Fibroblast of upper back skin (primary cell): ENCODE measurements at regions not wholly inside any gene's neighbourhood (a gene's known extent, or its start where the extent isn't known, plus 50 kb on each side); places are given as distances from the start of the nearest gene placed in this dataset.

Source experiments
- DNase-seq: peaks from one replicate; pipeline ENCODE4 v3.0.0-alpha.2; 2013

GRCh38 chr4:158007566-158007965 is 165.3 kb downstream of the GASK1B start:
- no peak for DNase-seq

DNA sequence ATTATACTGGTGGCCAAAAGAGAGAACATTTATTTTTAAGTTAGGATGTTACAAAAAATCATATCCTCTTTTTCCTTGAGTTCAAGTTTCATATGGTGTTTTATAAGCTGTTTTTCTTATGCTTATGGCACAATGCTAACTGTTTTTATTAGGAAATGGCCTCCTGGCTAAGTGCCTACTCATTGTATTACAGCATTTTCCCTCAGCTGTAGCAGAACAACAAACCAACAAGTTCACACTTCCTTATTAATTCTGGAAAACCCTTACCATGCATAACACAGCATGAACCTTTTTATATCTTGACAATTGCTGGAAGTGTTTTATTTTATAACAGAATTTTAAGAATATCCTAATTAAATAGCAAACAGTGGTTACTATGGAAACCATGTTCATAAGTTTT is 165.8 kb downstream of the GASK1B start:
- DNase-seq = no peak

DNA sequence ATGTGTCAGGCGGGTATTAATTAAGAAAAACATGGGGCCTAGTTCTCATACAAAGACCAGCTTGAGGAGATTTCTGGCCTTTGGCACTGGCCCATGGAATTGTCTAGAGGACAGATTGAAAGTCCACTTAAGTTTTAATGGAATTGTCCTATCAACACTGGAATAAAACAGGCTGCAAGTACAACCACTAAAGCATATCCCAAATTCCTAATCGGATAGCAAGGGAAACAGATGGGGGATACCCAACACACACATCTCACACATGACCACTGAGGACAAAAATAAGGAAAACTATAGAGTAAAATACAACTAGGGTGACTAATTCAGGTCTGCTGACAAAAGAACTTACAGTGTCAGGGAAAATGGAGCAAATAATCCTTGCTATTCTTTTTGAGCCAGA is 167.8 kb downstream of the GASK1B start:
- peak; percentile 35 for DNase-seq

DNA sequence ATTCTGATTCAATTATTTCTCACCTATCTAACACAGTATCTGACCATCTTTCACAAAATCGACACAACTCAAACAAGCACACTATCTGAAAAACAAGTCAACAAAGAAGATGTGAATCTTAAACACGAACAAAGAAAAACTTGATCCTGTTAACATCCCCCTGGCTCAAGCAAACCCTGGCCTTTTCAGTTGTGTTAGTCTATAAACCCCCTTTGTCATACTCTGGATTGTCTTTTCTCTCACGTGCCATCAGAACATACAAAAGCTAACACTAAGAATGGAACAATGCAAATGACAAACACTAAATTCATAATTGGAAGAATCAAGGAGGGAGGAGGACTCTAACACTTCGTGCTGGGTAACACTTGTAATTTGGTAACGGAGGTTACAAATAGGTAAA is 168.7 kb downstream of the GASK1B start:
- no peak for DNase-seq

GRCh38 chr4:158003212-158003611 is 169.6 kb downstream of the GASK1B start:
- peak; percentile 33 for DNase-seq

- DNase-seq = no peak
Measured at GRCh38 chr4:158002173-158002572, 170.7 kb downstream of the GASK1B start.

GRCh38 chr4:158001756-158002155 is 171.1 kb downstream of the GASK1B start:
- no peak for DNase-seq

GRCh38 chr4:157999723-158000122 is 173.1 kb downstream of the GASK1B start:
- no peak for DNase-seq

GRCh38 chr4:157997296-157997695 is 175.5 kb downstream of the GASK1B start:
- no peak for DNase-seq

DNA sequence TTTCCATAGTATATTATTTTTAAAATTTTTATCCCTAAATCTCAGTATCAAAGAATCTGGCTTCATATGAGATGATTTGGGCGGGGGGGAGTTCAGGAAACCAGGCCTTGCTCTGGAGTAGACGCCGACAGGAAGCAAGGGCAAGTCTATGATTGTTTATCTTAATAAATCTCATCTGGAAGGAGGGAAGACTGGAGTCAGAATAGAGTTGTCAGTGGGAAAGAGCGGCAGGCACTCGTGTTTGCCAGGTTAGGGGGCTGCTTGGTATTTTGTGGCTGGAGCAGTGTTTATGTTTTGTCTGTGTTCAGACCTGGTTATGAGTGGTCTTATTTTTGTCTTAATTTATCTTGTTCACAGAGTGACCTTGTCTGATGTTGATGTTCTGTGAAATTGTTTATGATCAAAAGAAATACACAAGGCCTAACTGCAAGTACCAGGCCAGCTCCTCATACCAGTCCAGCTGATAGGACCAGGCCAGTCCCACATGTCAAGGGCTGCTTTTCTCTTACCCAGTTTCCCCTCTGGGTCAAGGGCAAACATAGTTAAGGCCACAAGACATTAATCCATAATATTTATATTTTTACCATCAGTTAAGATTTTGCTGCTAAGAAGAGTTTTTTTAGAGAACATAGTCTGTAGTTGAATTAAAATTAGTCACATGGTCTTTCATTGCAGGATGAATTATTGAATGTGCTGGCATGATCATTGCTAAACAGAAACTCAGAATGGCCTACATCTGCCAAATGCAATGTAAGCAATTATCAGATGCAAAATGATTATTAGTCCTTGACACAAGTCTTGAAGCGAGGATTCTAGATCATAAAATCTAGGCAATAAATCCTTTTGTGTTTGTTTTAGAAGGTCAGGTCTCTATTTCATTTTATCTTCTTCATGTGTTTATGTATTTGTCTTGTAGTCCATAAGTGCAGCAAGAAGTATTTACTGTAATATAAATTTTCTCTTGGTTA is 176.5 kb downstream of the GASK1B start:
- peak; percentile 30 for DNase-seq

- DNase-seq = no peak
Measured at GRCh38 chr4:157994863-157995262, 178.0 kb downstream of the GASK1B start.

GRCh38 chr4:157992948-157993839 is 179.6 kb downstream of the GASK1B start:
- DNase-seq = no peak

- peak; percentile 74 for DNase-seq
Measured at GRCh38 chr4:157992038-157992705, 180.7 kb downstream of the GASK1B start.

DNA sequence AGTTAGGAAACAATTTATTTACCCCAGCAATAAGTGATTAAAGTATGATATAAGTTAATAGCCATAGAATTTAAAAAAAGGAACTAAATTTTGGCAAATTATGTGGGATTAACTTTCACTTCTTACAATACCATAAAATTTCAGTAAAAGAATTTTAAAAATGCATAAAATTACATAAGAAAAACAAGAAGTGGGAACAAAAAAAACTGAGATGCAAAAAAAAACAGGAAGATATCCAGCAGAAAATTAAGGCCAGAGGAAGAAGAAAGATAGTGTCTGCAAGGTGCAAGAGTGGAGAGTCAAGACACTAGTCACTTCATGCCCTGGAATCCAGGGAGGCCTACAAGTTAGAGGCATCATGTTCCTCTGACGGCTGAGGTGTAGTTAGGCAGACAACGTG is 184.2 kb downstream of the GASK1B start:
- no peak for DNase-seq

- no peak for DNase-seq
Measured at GRCh38 chr4:157984285-157984911, 188.4 kb downstream of the GASK1B start.

DNA sequence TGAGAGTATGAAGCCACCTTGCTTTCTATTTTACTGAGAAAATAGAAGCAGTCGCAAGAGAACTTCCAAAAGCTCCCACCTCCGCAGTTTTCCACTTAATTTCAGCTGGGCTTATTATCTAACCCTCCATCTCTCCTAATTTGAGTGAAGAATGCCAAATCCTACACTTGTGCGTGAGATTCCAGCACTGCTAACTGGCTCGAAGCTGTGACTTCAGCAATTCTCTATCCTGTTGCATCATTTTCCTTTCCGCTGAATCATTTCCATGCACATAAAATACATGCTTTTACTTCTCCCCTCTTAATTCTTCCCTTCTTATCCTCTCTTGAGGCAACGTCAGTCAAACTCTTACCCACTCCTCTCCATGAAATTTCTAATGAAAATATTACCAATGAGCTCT is 189.5 kb downstream of the GASK1B start:
- DNase-seq = no peak

GRCh38 chr4:157980158-157980557 is 192.7 kb downstream of the GASK1B start:
- DNase-seq = no peak

DNA sequence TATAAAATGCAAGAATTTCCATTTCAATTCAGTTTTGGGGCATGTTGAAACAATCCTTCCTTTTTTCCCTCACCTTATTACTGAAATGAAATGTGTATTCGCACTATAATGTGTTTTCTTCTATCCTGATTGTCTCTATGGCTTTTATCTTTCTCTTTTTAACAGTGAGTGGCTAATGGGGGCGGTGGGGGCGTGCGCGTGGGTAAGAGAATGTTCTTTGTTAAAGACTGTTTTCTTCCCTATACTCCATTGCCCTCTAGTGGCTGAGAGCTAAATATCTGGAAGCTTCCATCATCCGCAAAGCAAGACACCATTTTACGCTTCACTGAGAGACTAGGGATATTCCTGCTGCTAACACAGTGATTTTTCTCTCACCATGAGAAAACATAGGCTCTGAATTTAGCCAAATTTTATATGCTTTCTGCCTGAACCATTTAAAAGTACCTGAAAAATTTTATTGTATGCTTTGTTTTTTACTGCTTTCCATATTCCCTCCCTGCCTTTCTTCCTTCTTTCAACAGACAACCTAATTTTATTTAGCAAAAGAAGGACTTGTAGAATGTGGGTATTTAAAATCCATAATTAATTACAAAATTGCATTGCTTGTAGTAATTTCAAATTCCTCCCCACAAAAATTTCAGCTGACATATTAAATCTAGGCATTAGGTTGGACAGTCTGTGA is 194.0 kb downstream of the GASK1B start:
- DNase-seq = peak; percentile 75

DNA sequence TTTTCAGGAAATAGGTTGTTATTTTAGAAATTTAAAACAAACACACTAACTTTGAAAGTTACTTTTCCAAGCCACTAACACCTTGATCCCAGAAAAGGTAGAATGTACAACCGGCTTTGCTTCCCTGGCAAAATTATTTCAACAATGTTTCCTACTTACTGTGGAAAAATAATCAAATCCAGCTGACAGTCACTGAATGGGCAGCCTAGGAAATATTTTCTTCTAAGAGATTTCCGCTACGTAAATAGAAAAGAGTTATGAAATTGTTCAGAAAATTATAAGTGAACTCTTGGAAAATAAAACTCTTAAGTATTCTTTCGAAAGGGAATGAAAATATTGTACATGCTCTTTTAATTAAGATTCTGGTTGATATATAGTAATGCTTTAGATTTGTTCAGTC is 195.7 kb downstream of the GASK1B start:
- DNase-seq = peak; percentile 41

GRCh38 chr4:157973297-157973696 is 199.5 kb downstream of the GASK1B start:
- DNase-seq = no peak

DNA sequence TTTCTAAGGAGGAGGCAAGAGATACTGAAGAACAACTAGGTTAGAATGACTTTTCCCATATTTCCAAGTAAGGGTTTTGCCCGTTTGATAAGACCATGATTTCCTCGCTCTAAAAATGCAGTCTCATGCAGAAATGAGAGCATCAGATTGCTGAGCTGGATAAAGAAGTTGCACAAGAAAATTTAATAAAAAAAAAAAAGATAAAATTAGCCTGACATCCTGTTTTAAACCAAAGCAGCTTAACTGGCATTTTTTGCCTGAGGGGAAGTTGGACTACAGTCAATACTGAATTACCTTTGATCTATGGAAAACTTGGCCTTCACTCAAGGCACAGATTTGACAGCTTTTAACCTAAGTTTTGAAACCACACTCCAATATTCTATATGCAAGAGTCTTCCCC is 208.4 kb downstream of the GASK1B start:
- DNase-seq = no peak
